Activated T-helper 1 cell treated with anti-CD3 and anti-CD28 coated beads, Interleukin-12 subunit alpha, Interleukin-12 subunit beta, Interleukin-2, Interleukin-4 antibody, amounts not matched to agents 30 ng/mL and 10 ng/mL and 1 ng/mL, durations not matched to agents 14 hours and 24 hours and 36 hours (primary cell): ENCODE measurements at regions not wholly inside any gene's neighbourhood (a gene's known extent, or its start where the extent isn't known, plus 50 kb on each side); places are given as distances from the start of the nearest gene placed in this dataset.

Experiments used
- DNase-seq: peaks from one replicate; pipeline ENCODE4 v3.0.0; 2021; ENCODE audit warnings: low spot score
- H3K27ac Mint-ChIP-seq: one replicate; pipeline ENCODE4 v1.8.0; 2021; ENCODE audit warnings: mild to moderate bottlenecking, mixed read lengths
- H3K27me3 Mint-ChIP-seq: one replicate; pipeline ENCODE4 v1.8.0; 2022; ENCODE audit warnings: mild to moderate bottlenecking, moderate library complexity, mixed read lengths; ENCODE audit not compliant: insufficient read depth
- H3K36me3 Mint-ChIP-seq: one replicate; pipeline ENCODE4 v1.8.0; 2021; ENCODE audit warnings: low read depth, mixed read lengths
- H3K4me1 Mint-ChIP-seq: one replicate; pipeline ENCODE4 v1.8.0; 2021; ENCODE audit warnings: low read depth, mixed read lengths
- H3K4me3 Mint-ChIP-seq: one replicate; pipeline ENCODE4 v1.8.0; 2021; ENCODE audit warnings: mild to moderate bottlenecking, moderate library complexity, mixed read lengths
- H3K9me3 Mint-ChIP-seq: one replicate; pipeline ENCODE4 v1.8.0; 2021; ENCODE audit warnings: mixed read lengths
- intact Hi-C: fragments of 100-400 bp; cut with micrococcal nuclease; formaldehyde crosslinking; loops from one replicate; pipeline ENCODE4 v1.15.1; 2024

DNA sequence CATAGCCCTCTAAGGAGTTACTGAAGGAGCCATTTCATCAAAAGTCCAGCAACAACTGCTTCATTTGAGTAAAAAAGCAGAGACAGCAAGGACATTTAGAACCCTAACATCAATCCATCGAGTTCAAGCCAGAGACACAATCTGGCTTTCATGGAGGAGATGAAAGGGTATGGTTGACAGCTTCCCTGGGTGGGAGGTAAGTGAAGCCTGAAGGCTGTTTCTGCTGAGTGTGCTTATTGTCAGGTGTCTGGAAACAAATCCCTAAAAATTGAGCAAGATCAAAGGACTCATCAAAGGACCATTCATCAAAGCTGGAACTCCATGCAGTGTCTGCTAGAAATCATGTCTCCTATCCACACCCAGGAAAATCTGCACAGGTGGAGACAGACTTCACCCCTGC lies 104.4 kb upstream of the CCDC196 start:
- Mint-ChIP-seq H3K27ac (no peak overlapping the region), H3K9me3 (no peaks in the 10 kb centered on the region), H3K36me3 (no peaks in the 10 kb centered on the region), H3K27me3 (peaks cover 8% of the 10 kb centered on the region), H3K4me3 (no peak overlapping the region), H3K4me1 (no peaks in the 10 kb centered on the region)
- intact Hi-C loops: no loop called here
- DNase-seq: no peak

DNA sequence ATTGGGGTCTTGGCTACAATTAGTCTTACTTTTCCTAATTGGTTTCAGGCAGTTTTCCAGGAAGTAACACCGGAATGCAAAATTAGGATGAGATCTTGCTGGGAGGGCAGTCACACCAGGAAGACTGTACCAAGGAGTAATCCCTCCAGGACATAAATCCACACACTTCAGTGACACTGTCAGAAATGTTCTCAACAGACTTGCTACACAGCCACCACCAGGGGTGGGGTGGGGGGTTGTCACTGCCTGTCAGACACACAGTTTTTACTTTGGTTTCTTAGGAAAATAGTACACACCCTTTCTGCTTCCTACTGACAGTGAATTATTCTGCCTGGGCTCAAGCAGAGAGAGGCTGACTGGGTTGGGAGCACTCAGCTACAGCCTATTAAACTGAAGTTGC lies 102.9 kb upstream of the CCDC196 start:
- no peak for DNase-seq
- H3K27ac Mint-ChIP-seq: no peak overlapping the region
- no peak overlapping the region for H3K4me3 Mint-ChIP-seq
- intact Hi-C loops: no loop called here
- H3K4me1 Mint-ChIP-seq: no peaks in the 10 kb centered on the region
- no peaks in the 10 kb centered on the region for H3K9me3 Mint-ChIP-seq
- peaks cover 5% of the 10 kb centered on the region for H3K27me3 Mint-ChIP-seq
- no peaks in the 10 kb centered on the region for H3K36me3 Mint-ChIP-seq

GRCh38 chr14:66383771-66384170 lies 102.4 kb upstream of the CCDC196 start:
- Mint-ChIP-seq H3K4me1 (no peaks in the 10 kb centered on the region), H3K9me3 (no peaks in the 10 kb centered on the region), H3K27me3 (peaks cover 3% of the 10 kb centered on the region), H3K4me3 (no peak overlapping the region), H3K27ac (no peak overlapping the region), H3K36me3 (no peaks in the 10 kb centered on the region)
- intact Hi-C loops: no loop called here
- DNase-seq: no peak

GRCh38 chr14:66388516-66388915 lies 97.7 kb upstream of the CCDC196 start:
- Mint-ChIP-seq H3K4me3 (no peak overlapping the region), H3K27me3 (peaks cover 11% of the 10 kb centered on the region), H3K27ac (no peak overlapping the region), H3K36me3 (no peaks in the 10 kb centered on the region), H3K9me3 (no peaks in the 10 kb centered on the region), H3K4me1 (no peaks in the 10 kb centered on the region)
- intact Hi-C loops: no loop called here
- no peak for DNase-seq

GRCh38 chr14:66389481-66389880 lies 96.7 kb upstream of the CCDC196 start:
- H3K36me3 Mint-ChIP-seq: no peaks in the 10 kb centered on the region
- intact Hi-C loops: no loop called here
- no peaks in the 10 kb centered on the region for H3K9me3 Mint-ChIP-seq
- no peak overlapping the region for H3K4me3 Mint-ChIP-seq
- no peaks in the 10 kb centered on the region for H3K4me1 Mint-ChIP-seq
- no peak for DNase-seq
- H3K27me3 Mint-ChIP-seq: peaks cover 11% of the 10 kb centered on the region
- H3K27ac Mint-ChIP-seq: no peak overlapping the region

GRCh38 chr14:66395300-66395699 lies 90.9 kb upstream of the CCDC196 start:
- H3K27me3 Mint-ChIP-seq: peaks cover 11% of the 10 kb centered on the region

DNA sequence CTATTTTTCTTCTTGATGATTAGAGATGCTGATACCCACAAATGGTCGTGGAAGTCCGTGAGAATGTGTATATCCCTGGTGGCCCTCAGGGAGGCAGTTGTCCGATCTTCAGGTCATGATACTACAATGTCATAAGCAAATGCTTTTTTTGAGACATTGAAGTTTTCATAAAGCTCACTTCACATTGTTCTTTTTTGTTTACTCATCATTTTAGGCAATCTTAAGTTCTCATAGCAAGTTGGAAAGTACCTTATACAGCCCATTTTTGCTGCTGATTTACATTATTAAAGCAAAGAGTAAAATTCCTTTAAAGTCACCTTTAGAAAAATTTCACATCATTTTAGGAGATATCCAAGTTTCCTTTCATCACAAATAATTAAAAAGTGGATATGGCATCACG lies 90.0 kb upstream of the CCDC196 start:
- Mint-ChIP-seq H3K27ac (no peak overlapping the region), H3K4me3 (no peak overlapping the region), H3K27me3 (peaks cover 11% of the 10 kb centered on the region), H3K9me3 (no peaks in the 10 kb centered on the region), H3K36me3 (no peaks in the 10 kb centered on the region), H3K4me1 (peaks cover 13% of the 10 kb centered on the region)
- intact Hi-C loops: loop anchor here (5.0 kb wide), 2 partner anchors 429 to 1234 kb away; no protein-coding TSS in a partner anchor
- no peak for DNase-seq

More at GRCh38 chr14:66395300-66395699, 90.9 kb upstream of the CCDC196 start:
- Mint-ChIP-seq H3K27ac (peak overlapping the region; percentile 47), H3K9me3 (no peaks in the 10 kb centered on the region), H3K4me1 (peaks cover 13% of the 10 kb centered on the region), H3K4me3 (peak overlapping the region; percentile 41), H3K36me3 (no peaks in the 10 kb centered on the region)
- DNase-seq: peak; percentile 34
- intact Hi-C loops: loop anchor here (1.0 to 5.0 kb wide), 4 partner anchors 36 to 1233 kb away; partner anchors contain the start of gene GPHN

DNA sequence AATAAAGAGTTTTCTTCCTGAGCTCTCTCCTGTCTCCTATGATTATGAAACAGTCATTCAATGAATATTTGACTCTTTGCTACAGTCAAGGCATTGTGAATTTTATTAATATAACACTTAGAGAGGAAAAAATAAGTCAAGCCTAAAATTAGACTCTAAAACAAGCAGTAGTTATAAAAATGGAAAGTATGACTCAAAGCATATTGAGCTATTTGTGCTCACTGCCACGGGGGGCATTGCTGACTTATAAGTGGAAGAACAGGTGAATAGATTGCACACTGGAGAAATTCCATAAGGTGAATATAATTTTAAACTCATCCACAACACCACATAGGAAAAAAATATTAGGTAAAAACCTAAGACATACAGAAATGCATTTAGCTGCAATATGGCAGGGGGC lies 87.7 kb upstream of the CCDC196 start:
- no peak overlapping the region for H3K4me3 Mint-ChIP-seq
- intact Hi-C loops: loop anchor here (5.0 kb wide), 2 partner anchors 431 to 1236 kb away; no protein-coding TSS in a partner anchor
- H3K27ac Mint-ChIP-seq: no peak overlapping the region

GRCh38 chr14:66401449-66402095 lies 84.6 kb upstream of the CCDC196 start:
- intact Hi-C loops: no loop called here
- Mint-ChIP-seq H3K4me1 (no peaks in the 10 kb centered on the region), H3K27ac (no peak overlapping the region), H3K9me3 (no peaks in the 10 kb centered on the region), H3K4me3 (no peak overlapping the region), H3K36me3 (no peaks in the 10 kb centered on the region), H3K27me3 (no peaks in the 10 kb centered on the region)
- DNase-seq: no peak

More for the DNA sequence above, 87.7 kb upstream of the CCDC196 start:
- H3K4me1 Mint-ChIP-seq: peaks cover 13% of the 10 kb centered on the region
- no peak for DNase-seq
- H3K36me3 Mint-ChIP-seq: no peaks in the 10 kb centered on the region
- H3K9me3 Mint-ChIP-seq: no peaks in the 10 kb centered on the region
- no peaks in the 10 kb centered on the region for H3K27me3 Mint-ChIP-seq

DNA sequence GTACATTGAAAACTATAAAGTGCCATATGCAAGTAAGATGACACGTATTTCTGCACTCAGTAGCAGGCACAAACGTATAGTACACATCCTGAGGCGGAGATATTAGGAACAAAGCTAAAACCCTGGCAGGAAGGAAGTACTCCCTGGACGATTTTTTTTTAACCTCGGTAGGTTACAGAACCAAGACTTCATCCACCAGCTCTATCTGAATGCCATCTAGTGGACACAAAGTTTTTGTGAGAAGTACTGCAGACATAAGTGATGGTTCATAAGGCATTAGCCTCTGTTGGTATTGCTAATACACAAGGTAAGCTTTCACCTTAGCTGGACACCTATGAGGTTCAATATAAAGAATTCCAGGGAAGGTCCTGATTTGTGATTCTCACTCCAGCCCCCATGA lies 83.0 kb upstream of the CCDC196 start:
- H3K27ac Mint-ChIP-seq: no peak overlapping the region
- no peaks in the 10 kb centered on the region for H3K9me3 Mint-ChIP-seq

DNA sequence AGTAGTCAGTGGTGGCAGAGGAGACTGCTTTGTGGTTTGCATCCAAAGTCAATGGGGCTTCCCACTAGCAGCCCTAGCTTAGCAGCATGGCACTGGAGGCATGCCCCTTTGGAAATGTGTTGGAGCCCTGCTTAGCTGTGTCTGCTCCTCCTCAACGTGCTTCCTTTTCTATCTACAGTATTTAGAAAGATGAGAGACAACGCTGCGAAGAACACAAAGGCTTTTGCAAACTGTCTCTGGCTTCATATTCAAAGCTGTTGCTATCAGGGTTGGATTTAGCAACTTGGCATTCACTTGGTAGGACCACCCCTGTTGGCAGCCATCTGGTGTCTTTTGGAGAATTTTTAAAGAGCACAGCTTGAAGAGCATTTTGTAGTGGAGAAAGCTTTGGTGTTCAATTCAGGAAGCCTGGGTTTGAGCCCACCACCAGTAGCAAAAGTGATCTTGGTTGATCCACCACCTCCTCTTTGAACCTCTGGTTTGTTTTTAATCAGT lies 82.1 kb upstream of the CCDC196 start:
- Mint-ChIP-seq H3K27me3 (no peaks in the 10 kb centered on the region), H3K9me3 (no peaks in the 10 kb centered on the region), H3K36me3 (no peaks in the 10 kb centered on the region), H3K4me3 (no peak overlapping the region), H3K27ac (no peak overlapping the region), H3K4me1 (no peaks in the 10 kb centered on the region)
- DNase-seq: no peak
- intact Hi-C loops: no loop called here

More for the DNA sequence above, 83.0 kb upstream of the CCDC196 start:
- Mint-ChIP-seq H3K27me3 (no peaks in the 10 kb centered on the region), H3K36me3 (no peaks in the 10 kb centered on the region), H3K4me3 (no peak overlapping the region), H3K4me1 (no peaks in the 10 kb centered on the region)
- no peak for DNase-seq
- intact Hi-C loops: loop anchor here (1.0 kb wide), 1 partner anchor 44 kb away; no protein-coding TSS in a partner anchor

GRCh38 chr14:66405158-66405557 lies 81.0 kb upstream of the CCDC196 start:
- H3K27ac Mint-ChIP-seq: no peak overlapping the region
- H3K4me3 Mint-ChIP-seq: no peak overlapping the region
- intact Hi-C loops: no loop called here
- H3K27me3 Mint-ChIP-seq: no peaks in the 10 kb centered on the region
- no peak for DNase-seq
- no peaks in the 10 kb centered on the region for H3K36me3 Mint-ChIP-seq
- H3K9me3 Mint-ChIP-seq: no peaks in the 10 kb centered on the region
- no peaks in the 10 kb centered on the region for H3K4me1 Mint-ChIP-seq

DNA sequence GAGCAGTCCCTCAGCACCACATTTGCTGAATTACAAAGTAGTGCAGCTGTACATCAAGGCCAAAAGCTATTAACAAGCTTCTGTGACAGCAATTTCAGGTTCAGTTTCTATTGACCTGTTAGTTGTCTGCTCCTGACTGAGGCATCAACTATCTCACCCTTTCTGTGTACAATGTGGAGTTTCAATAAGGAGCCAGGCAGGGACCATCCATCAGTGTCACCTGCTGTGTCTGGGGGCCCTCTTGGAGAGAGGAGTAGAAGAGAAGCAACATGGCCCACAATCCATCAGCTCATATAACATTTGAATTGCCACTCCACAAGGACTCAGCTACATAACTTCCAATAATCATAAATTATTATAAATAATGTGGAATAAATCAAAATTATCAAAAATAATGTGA lies 72.3 kb upstream of the CCDC196 start:
- H3K27me3 Mint-ChIP-seq: peaks cover 2% of the 10 kb centered on the region
- no peaks in the 10 kb centered on the region for H3K36me3 Mint-ChIP-seq
- no peak overlapping the region for H3K27ac Mint-ChIP-seq
- no peaks in the 10 kb centered on the region for H3K9me3 Mint-ChIP-seq
- H3K4me3 Mint-ChIP-seq: no peak overlapping the region
- no peaks in the 10 kb centered on the region for H3K4me1 Mint-ChIP-seq
- intact Hi-C loops: no loop called here
- DNase-seq: no peak
